Endodermal cell (in vitro differentiated cells): ENCODE measurements at regions not wholly inside any gene's neighbourhood (a gene's known extent, or its start where the extent isn't known, plus 50 kb on each side); places are given as distances from the start of the nearest gene placed in this dataset.

ENCODE experiments used
- DNase-seq: peaks from one replicate; pipeline ENCODE4 v3.0.0-alpha.2; 2017
- H3K27ac ChIP-seq: 2 replicates; pipeline ENCODE4 v1.5.1; 2013; ENCODE audit warnings: mild to moderate bottlenecking, low read depth, low read length, moderate library complexity
- H3K27me3 ChIP-seq: 2 replicates; pipeline ENCODE4 v1.6.1; 2013; ENCODE audit warnings: mild to moderate bottlenecking, low read length, moderate library complexity; ENCODE audit not compliant: insufficient read depth, control insufficient read depth, poor library complexity, severe bottlenecking
- H3K36me3 ChIP-seq: 2 replicates; pipeline ENCODE4 v1.7.0; 2013; ENCODE audit warnings: mild to moderate bottlenecking, low read length, moderate library complexity; ENCODE audit not compliant: control insufficient read depth, insufficient read depth
- H3K4me1 ChIP-seq: one replicate; pipeline ENCODE4 v1.7.0; 2013; ENCODE audit warnings: low read length; ENCODE audit not compliant: control insufficient read depth, insufficient read depth
- H3K4me3 ChIP-seq: 2 replicates; pipeline ENCODE4 v1.5.1; 2013; ENCODE audit warnings: mild to moderate bottlenecking, low read length, moderate library complexity
- H3K9ac ChIP-seq: 2 replicates; pipeline ENCODE4 v1.6.1; 2013; ENCODE audit warnings: mild to moderate bottlenecking, low read length, moderate library complexity; ENCODE audit not compliant: poor library complexity, severe bottlenecking; ENCODE audit errors: extremely low read depth
- H3K9me3 ChIP-seq: 2 replicates; pipeline ENCODE4 v1.6.1; 2013; ENCODE audit warnings: mild to moderate bottlenecking, low read length, moderate library complexity; ENCODE audit not compliant: control insufficient read depth
- H3K27ac Mint-ChIP-seq: 2 replicates; pipeline ENCODE4 v1.8.0; 2020; ENCODE audit warnings: mixed read lengths
- H3K27me3 Mint-ChIP-seq: 2 replicates; pipeline ENCODE4 v1.8.0; 2021; ENCODE audit warnings: mild to moderate bottlenecking, mixed read lengths; ENCODE audit not compliant: insufficient read depth
- H3K36me3 Mint-ChIP-seq: 2 replicates; pipeline ENCODE4 v1.8.0; 2020; ENCODE audit warnings: low read depth, mixed read lengths
- H3K4me1 Mint-ChIP-seq: 2 replicates; pipeline ENCODE4 v1.8.0; 2020; ENCODE audit warnings: mixed read lengths
- H3K4me3 Mint-ChIP-seq: 2 replicates; pipeline ENCODE4 v1.8.0; 2020; ENCODE audit warnings: mild to moderate bottlenecking, moderate library complexity, mixed read lengths
- H3K9me3 Mint-ChIP-seq: 2 replicates; pipeline ENCODE4 v1.8.0; 2020; ENCODE audit warnings: mild to moderate bottlenecking, mixed read lengths
- WGBS, 2 experiments: methylation state at CpG; one replicate each; pipeline versions ENCODE4 v1.1.5 to v1.1.7; 2013; ENCODE audit warnings: missing lambda C conversion rate in 2 of 2, mixed read lengths in 1 of 2; ENCODE audit not compliant: insufficient coverage in 1 of 2, insufficient read length in 1 of 2; 5-methylcytosine and 5-hydroxymethylcytosine counted together
- TF ChIP-seq, protein P1 (sequence below): fragments of 200-600 bp; sonication (generic); conservative IDR thresholded peaks from 2 replicates; pipeline ENCODE4 v1.5.0; 2021; ENCODE audit warnings: antibody characterized with exemption, mild to moderate bottlenecking

DNA sequence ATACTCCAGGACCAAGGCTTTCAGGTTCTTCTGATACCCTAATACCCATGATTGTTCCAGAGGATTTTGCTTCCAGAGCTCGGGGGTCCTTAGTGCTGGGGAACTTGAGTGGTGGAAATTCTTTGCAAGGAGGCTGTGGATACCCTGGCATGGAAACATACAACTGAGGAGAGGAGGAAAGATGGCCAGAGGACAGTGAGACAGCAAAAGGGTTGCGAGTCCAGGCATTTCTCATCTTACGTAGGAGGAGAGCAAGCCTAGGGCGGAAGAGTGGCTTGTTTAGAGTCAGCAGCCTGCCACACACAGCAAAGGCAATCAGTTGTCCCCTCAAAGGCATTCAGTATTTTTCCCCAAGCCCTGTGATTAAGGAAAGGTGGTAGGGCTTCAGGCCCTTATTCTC is 73.5 kb downstream of the ADM start:
- WGBS, 2 experiments: 79 to 97% methylated on average over 3 to 4 of the region's 4 CpGs
- H3K36me3 Mint-ChIP-seq: no peaks in the 10 kb centered on the region
- H3K9me3 Mint-ChIP-seq: peaks cover 1% of the 10 kb centered on the region

DNA sequence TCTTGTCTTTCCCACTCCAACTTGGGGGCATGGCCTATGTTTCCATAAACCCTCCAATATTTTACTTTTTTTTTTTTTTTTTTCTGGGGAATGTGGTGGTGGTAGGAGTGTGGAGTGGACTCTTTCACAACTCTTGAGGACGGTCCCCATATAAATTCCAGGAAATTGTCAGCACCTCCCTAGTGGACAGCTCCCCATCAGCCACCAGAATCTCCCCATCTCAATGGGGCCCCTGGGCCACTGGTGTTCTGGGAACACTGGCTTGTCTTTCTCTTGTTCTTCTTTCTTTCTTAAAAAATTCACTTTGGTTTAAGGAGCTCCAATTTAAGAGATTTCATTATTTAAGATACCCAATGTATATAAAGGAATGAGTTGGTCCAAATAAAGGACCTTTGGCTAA is 74.1 kb downstream of the ADM start:
- no peaks in the 10 kb centered on the region for H3K27me3 ChIP-seq
- WGBS, 2 experiments: 67% methylated on average over 1 of the region's 1 CpG; no CpG with 5 or more reads in 1 of the 2 experiments
- H3K4me1 ChIP-seq: peaks cover 4% of the 10 kb centered on the region
- TF ChIP-seq, protein P1, sequence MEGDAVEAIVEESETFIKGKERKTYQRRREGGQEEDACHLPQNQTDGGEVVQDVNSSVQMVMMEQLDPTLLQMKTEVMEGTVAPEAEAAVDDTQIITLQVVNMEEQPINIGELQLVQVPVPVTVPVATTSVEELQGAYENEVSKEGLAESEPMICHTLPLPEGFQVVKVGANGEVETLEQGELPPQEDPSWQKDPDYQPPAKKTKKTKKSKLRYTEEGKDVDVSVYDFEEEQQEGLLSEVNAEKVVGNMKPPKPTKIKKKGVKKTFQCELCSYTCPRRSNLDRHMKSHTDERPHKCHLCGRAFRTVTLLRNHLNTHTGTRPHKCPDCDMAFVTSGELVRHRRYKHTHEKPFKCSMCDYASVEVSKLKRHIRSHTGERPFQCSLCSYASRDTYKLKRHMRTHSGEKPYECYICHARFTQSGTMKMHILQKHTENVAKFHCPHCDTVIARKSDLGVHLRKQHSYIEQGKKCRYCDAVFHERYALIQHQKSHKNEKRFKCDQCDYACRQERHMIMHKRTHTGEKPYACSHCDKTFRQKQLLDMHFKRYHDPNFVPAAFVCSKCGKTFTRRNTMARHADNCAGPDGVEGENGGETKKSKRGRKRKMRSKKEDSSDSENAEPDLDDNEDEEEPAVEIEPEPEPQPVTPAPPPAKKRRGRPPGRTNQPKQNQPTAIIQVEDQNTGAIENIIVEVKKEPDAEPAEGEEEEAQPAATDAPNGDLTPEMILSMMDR: no peak
- no peak overlapping the region for H3K27ac ChIP-seq
- Mint-ChIP-seq H3K27me3 (peaks cover 1% of the 10 kb centered on the region), H3K36me3 (no peaks in the 10 kb centered on the region), H3K4me1 (no peaks in the 10 kb centered on the region), H3K9me3 (peaks cover 2% of the 10 kb centered on the region), H3K27ac (no peak overlapping the region), H3K4me3 (no peak overlapping the region)
- DNase-seq: peak; percentile 78
- no peak overlapping the region for H3K9ac ChIP-seq
- no peaks in the 10 kb centered on the region for H3K36me3 ChIP-seq
- H3K4me3 ChIP-seq: no peak overlapping the region
- no peaks in the 10 kb centered on the region for H3K9me3 ChIP-seq

More for the DNA sequence above, 73.5 kb downstream of the ADM start:
- Mint-ChIP-seq H3K4me3 (no peak overlapping the region), H3K27ac (no peak overlapping the region), H3K27me3 (peaks cover 1% of the 10 kb centered on the region), H3K4me1 (no peaks in the 10 kb centered on the region)
- Histone ChIP-seq H3K27me3 (no peaks in the 10 kb centered on the region), H3K4me1 (peaks cover 4% of the 10 kb centered on the region), H3K9ac (no peak overlapping the region), H3K36me3 (no peaks in the 10 kb centered on the region), H3K27ac (no peak overlapping the region), H3K9me3 (no peaks in the 10 kb centered on the region), H3K4me3 (no peak overlapping the region)
- DNase-seq: no peak
- TF ChIP-seq, protein P1: no peak

DNA sequence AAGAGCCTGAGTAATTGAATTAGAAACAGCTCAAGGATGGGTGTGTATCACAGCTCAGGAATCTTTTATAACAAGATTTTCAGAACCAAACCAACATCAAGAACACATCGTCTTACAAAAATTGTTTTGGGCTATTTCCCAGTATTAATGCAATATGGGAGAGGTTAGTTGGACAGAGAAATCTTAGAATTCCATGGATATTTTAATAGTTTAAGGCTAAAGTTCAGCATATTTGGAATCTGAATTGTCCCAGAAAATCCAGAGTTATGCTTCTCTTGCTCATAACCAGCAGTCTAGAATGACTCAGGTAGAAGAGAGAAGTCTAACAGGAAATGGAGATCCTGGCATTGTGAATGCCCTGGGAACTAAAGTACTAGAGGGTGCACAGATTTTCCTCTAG is 74.6 kb downstream of the ADM start:
- Histone ChIP-seq H3K9me3 (no peaks in the 10 kb centered on the region), H3K27ac (no peak overlapping the region), H3K4me3 (no peak overlapping the region), H3K4me1 (peaks cover 4% of the 10 kb centered on the region), H3K9ac (no peak overlapping the region), H3K27me3 (no peaks in the 10 kb centered on the region), H3K36me3 (no peaks in the 10 kb centered on the region)
- Mint-ChIP-seq H3K9me3 (peaks cover 2% of the 10 kb centered on the region), H3K36me3 (no peaks in the 10 kb centered on the region), H3K4me3 (no peak overlapping the region), H3K27me3 (peaks cover 1% of the 10 kb centered on the region), H3K4me1 (no peaks in the 10 kb centered on the region), H3K27ac (no peak overlapping the region)
- TF ChIP-seq, protein P1: no peak
- WGBS, 2 experiments: 83% methylated on average over 1 of the region's 1 CpG; no CpG with 5 or more reads in 1 of the 2 experiments
- no peak for DNase-seq
